Stimulated activated CD4-positive, alpha-beta T cell treated with anti-CD3 and anti-CD28 coated beads, Interleukin-12 subunit alpha, Interleukin-12 subunit beta, amount 100 ng/mL, for 24 hours (primary cell): ENCODE measurements at regions not wholly inside any gene's neighbourhood (a gene's known extent, or its start where the extent isn't known, plus 50 kb on each side); places are given as distances from the start of the nearest gene placed in this dataset.

ENCODE experiments used
- DNase-seq, 2 experiments: peaks; one replicate each; pipeline ENCODE4 v3.0.0-alpha.2; 2020; ENCODE audit warnings: low read depth in 2 of 2

DNA sequence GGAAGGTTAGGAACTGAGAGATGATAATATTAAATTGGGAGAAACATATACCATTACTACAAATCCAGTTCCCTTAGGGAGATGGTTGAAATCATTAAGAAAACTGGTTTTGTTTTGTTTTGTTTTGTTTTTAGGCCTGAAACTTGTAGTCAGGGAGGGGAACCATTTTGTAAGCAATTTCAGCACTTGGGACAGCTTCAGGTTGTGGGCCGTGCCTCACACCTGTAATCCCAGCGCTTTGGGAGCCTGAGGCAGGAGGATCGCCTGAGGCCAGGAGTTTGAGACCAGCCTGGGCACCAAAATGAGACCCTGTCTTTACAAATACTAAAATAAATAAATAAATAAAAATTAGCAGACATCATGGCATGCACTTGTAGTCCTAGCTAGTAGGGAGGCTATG is 694.3 kb upstream of the NR5A2 start:
- DNase-seq = no peak

DNA sequence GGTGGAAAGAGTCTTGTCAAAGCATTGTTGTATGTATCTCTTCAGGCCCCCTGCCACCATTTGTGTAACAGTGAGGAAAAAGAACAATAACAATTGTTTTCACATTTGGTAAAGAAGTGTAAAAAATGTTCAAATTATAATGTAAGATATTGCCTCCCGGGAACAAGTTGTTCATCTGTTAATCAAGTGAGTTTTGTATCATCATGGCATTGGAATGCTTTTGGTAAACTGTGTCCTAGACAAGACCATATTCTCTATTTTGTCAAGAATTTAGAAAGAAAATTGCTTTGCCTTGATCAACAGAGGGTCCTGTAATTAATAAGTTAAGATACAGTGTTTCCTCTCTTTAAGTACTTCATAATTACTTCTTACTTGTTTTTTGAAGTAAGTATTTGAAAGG is 692.0 kb upstream of the NR5A2 start:
- DNase-seq = no peak

DNA sequence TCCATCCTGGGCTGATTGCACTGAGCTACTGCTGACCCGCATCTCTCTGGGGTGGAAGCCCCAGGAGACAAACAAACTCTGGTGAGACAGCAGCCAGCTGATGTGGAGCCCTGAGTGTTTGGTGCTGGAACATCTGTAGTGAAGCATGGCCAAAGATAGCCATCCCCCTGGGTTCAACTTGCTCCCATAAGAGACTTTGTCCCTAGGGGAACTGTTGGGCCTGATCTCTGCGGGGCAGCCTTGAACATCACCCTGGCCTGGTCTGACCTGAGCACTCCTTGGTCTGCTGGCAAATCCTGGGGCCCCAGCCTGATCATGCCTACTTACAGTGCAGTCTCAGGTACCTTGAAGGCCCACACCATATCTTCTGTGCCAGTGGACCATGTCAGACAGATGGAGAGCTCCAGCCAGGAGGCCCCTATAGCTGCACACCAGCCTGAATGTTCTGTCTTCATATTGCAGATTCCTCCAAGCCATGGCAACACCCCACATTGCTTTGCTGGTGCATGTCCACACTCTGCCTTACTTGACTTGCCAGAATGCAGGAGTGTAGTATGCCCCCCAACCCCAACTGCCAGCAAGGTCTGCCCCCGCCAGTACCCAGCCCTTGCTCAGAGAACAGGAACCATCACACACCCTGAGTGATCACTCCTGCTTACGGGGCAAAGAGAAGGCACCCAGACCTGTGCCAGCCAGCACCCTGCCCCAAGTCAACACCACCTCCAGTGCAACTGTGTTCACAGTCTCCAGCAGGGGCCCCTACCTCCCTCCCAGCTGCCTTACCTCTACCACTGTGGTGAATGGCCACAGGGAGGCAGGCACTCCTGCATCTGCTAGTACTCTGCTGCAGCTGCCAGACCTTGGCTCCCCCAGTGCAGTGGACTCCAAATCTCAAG is 690.5 kb upstream of the NR5A2 start:
- no peak for DNase-seq

DNA sequence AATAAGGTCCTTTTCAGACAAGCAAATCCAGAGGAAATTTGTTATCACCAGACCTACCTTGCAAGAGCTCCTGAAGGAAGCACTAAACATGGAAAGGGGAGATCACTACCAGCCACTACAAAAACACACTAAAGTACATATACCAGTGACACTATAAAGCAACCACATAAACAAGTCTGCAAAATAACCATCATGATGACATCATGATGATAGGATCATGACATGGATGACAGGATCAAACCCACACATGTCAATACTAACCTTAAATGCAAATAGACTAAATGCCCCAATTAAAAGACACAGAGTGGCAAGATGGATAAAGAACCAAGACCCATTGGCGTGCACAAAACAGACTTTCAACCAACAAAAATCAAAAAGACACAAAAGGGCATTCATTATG is 688.8 kb upstream of the NR5A2 start:
- no peak for DNase-seq

DNA sequence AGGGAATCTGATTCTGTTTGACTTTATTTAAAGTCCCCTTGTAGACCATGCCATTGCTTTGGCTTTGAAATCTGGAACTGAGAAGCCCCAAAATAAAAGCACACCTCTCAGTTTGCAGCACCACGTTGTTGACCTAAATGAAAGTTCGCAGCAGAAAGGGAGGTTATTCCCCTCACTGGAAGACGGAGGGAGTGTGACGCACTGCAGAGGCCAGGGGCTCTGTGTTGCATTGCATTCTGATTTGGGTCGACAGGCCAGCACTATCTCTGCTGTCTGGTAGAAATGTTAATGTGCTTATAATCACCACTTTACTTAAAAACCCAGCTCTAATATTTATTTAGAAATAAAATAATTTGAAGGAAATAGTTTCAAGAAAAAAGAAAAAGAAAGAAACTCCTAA is 675.2 kb upstream of the NR5A2 start:
- DNase-seq = no peak

DNA sequence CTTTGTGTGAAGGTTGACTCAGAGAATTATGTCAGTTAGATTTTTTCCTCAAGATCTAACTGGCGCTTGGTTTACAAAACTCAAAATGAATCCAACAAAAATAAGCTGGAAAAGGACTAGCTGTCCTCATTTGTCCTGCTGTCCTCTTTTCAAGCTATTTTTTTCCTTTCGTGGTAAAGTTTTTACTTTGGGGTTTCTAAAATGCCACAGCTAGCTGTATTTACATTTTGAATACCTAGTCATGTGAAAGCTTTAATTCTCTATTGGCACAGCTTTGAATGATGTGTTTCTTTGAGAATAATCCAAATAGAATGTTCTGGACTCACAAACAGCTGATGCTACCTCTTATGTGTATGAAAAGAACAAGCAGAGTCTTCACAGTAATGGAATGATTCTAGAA is 673.6 kb upstream of the NR5A2 start:
- DNase-seq = no peak

DNA sequence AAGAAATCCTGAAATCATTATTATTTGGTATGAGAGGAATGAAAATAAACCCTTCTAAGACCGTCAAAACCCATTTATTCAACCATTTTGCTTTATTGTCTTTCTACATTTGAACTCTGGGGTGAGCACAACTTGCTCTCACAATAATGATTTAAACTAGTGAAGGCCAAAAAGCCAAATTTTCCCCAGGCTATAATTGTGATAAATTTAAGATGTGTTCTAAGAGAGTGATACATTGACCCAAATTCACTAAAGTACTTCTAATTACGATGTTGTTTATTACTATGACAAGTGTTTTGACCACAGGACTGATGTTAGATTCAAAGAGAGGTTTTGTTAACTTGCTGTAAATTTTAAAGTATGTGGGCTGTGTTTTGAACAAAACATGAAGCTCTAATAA is 670.9 kb upstream of the NR5A2 start:
- DNase-seq = no peak

DNA sequence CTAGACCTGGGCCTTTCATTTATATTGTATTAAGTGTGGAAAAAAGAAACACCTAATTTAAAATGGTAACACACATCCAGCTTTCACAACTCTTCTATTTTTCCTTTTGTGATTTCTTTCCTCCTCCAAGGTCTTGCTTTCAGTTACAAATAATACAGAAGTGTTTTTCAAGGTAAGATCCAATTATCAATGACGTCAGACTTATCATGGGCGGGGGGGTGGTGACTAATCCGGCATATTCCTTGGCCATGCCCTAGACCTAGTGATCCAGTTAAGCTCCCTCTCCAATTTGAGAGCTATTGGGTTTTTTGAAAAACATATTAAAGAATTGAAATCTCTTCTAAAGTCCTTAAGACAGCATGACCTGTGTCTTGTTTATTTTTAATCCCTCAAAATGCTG is 669.9 kb upstream of the NR5A2 start:
- DNase-seq = no peak

DNA sequence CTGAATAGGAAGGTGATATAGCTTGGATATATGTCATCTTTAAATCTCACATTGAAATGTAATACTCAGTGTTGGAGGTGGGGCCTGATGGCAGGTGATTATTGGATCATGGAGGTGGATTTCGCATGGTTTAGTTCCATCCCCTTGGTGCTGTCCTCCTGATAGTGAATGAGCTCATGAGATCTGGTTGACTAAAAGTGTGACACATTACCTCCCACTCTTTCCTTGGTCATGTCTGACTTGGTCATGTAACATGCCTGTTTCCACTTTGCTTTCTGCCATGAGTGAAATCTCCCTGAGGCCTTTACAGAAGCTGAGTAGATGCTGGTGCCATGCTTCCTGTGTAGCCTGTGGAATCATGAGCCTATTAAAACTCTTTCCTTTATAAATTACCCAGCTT is 664.5 kb upstream of the NR5A2 start:
- no peak for DNase-seq

DNA sequence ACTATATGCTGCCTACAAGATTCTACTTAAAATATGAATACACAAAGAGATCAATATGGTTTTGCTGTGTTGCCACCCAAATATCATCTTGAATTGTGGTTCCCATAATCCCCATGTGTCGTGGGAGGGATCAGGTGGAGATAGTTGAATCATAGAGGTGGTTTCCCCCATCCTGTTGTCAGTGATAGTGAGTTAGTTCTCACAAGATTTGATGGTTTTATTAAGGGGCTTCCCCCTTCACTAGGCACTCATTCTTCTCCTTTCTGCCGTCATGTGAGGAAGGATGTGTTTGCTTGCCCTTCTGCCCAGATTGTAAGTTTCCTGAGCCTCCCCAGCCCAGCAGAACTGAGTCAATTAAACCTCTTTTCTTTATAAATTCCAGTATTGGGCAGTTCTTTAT is 654.4 kb upstream of the NR5A2 start:
- DNase-seq = no peak

DNA sequence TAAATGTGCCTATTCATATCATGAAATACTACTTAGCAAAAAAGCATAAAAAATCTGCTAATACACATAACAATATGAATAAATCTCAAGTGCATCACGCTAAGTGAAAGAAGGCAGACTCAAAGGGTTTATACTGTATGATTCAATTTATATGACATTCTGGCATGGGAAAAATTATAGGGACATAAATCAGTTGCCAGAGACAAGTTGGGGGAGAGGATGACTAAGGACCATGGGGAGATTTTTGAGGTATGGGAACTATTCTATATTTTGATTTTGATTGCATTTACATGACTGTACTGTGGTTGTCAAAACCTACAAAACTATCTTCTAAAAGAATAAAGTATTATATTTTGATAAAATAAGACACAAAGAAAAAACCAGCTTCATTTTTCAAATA is 650.3 kb upstream of the NR5A2 start:
- no peak for DNase-seq

DNA sequence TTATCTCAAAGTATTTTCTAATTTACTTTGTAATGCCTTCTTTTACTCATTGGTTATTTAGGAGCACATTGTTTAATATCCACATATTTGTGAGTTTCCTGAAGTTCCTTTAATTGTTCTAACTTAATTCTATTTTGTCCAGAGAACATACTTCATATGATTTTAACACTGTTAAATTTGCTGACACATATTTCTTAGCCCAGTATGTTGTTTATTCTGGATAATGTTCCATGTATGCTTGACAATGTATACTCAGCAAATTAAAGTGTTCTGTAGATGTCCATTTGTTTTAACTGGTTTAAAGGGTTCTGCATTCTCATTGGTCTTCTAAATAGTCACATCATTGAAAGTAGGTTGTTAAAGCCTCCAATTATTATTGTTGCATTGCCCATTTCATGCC is 643.7 kb upstream of the NR5A2 start:
- no peak for DNase-seq

DNA sequence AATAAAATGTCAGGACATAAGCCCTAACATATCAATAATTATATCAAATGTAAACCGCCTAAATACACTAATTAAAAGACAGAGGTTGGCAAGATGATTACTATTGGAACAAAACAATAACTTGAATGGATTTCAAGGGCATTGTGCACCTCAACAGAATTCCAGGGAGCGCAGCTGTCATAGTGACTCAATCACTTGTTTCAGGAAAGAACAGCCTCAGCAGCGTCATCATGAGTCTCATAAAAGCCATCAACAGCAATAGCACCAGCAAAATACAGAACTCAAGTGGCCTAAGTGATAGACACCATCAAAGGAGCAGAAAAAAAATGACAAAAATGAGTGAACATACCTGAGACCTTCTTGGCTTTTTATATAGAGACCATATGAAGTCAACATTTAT is 632.7 kb upstream of the NR5A2 start:
- no peak for DNase-seq

DNA sequence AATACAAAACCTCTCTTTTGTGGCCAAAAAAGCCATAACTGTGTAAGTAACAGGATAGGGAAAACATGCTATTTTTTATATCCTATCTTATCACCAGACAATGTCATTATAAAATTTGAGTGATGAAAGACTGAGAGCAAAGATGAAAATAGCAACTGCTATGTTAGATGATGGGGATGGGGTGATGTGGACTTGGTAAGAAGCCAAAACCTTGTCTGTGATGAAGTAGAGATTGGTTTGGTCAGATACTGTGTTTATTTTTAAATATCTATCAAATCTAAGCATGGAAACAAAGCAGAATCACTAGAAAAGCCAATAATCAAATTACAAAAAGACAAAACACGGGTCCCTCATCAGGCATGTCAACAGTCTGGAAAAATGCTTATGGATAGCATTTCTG is 631.1 kb upstream of the NR5A2 start:
- no peak for DNase-seq

DNA sequence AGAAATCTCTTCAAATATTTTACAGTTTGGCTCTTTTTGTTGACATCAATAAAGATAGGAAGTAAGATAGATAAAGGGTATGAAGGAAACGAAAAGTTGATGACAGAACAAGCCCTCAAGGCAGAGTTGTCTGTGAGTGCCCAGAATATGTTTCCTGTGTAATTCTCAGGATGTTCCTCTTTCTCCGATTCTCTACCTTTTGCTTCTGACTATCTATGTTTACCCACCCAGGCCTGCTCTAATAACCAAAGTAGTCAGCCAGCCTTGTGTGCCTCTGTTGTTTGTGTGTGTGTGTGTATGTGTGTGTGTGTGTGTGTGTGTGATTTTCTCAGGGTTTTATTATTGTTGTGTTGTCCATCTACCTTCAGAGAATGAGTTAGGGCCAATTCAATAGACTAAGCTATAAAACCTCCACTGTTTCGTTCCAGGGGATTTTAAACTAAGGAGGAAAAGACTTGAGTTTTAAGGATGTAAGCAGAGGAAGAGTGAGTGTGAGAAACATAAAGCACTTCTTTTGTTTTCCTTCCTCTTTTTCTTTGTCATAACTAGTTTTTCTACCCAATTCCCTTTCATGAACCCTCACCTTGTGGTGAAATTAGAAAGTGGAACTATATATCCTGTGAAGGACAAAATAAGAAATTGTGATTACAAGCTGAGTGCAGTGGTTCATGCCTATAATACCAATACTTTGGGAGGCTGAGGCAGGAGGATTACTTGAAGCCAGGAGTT is 627.4 kb upstream of the NR5A2 start:
- DNase-seq = no peak

DNA sequence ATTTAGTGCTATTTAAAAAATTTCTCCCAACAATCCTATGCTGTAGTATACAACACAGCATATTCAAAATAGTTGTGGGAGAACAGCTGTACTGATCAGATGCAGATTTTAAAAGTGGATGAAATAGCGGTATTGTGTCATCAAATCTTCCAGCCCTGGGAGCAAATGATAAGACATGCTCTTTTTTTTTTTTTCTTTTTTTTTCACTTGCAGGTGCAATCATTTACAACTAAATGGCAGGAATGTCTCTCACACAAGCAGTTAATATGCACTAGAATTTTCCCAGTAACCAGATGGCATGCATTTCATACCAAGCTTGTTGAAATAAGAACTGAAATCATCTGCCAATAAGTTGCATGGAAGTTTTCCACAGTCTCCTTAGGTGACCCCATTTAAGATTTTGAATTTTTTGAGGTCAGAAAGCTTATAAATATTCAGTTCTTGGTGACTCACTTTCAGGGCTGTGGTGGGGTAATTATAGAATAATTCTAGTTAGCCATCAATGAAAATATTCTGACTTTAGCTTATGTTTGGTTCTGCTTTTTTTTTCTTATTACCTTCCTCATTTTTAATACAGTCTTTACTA is 623.9 kb upstream of the NR5A2 start:
- no peak for DNase-seq

DNA sequence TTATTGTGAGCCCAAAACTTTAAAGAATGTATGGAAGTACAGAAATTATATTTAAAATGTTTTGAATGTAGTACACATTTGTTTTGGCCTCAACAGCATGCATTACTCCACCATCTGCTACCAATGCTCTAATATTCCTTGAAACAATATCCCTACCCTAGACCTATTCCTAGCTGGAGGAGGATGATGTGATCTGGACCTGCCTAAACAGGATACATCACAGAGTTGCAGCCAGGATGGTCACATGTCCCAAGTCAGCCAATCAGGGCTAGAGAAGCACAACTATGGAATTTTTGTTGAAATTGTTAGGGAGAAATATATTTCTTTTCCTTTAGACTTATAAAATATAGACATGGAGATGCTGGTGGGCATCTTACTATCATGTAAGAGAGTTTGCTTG is 623.3 kb upstream of the NR5A2 start:
- DNase-seq = no peak

DNA sequence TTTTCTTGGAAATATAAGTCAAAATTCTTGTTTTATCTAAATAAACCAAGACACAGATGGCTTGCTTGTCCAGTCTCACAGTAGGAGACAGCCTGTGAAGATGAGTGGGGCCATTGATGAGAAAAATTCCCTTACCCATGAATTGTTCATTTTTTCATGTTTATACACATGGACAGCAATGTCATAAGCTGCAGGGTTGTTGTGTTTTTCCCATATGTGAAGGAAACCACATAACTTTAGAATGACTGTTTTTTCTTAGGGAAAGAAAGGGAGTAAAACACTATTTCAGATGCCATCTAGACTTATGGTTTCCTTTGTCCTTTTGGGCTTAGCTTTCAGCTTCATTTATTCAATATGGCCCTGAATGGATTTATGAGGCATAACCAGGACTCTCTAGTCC is 622.5 kb upstream of the NR5A2 start:
- no peak for DNase-seq

DNA sequence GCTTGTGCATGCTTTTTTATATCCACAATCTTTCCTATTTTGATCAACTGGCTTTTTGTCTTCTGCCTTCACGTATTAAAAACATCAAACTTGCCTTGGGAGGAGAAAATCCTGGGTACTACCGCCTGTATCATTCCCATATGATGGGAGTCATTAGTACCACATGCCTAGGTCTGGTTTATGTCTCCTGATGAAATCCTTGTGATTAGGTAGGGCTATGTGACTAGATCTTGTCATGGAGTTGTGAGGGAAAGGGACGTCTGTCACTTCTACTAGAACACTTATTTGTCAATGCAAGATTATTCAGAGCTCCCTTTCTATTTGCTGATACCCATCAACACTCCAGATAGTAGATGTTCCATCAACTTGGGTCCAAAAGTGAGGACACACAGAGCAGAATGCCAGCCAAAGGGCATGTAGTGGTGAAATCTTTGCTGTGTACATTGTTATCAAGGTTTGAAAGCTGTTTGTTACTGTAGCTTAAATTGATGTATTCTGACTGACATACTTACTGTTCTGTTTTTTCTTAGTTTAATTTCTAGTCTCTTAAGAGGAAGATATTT is 621.8 kb upstream of the NR5A2 start:
- no peak for DNase-seq

DNA sequence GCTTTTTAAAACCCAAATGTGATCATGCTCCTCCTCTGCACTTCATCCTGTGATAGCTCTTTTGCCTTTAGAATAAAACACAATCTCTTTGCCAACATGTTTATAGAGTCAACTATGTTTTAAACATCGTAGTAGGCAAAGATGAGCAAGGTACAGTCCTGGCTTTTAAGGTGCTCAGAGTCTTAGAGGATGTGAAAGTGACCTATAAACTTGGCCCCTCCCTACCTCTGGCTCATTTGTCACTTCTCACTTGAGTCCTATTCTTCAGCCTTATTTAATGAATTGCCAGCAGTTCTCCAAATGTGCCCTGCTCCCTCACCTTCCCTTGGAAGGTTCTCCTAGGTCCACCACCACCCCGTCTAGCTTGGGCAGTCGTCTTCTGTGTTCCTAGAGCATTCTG is 617.0 kb upstream of the NR5A2 start:
- no peak for DNase-seq

DNA sequence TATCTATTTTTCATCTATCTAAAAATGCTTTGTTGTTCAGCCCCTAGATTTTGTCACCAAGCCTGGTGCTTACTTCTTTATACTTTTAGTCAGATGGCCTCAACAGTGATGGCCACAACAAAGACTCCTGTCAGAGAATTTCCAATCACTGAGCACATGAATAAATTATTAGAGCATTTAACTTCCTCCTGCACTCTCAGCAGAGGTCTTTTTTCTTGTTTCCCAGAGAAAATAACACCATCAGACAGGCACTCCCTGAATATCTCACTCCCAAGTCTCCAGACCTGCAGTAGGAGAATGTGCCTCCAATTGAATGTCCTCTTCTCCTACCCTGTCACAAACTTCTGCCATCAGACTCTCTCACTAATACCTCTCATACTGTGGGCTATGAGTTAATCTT is 616.0 kb upstream of the NR5A2 start:
- no peak for DNase-seq

DNA sequence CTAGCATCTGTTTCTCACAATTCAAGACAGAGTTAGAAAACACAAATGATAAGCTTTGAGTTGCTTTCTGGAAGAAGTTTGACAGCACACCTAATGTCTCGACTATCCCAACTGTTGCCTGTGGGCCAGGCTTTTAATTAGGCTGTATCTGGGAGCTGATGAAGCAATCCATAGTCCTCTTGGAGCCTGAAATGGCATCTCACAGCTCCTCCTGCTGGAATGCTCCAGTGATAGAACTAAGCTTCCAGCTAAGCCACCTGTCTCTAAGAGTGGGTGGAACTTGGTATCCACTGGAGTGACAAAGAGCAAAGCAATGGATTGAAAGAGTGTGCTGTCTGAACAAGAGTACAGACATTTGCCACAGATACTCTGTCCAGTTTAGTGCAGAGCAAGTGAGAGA is 605.3 kb upstream of the NR5A2 start:
- no peak for DNase-seq

DNA sequence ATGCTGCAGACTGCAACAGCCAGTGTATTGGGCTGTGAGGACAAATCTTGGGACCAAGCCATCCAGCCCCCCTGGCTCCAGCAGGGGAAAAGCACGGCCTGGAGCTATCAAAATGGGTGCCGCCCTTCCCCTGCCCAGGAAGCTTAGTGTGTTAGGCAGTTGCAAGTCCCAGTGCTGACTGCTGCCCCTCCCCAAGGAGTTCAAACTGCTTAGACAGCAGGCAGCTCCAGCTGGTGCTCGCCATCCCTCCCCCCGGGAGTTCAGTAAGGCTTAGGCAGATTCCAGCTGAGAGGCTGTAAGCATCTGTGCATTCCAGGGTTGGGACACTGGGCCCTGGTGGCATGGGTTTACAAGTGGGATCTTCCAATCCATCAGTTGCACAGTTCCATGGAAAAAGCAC is 579.6 kb upstream of the NR5A2 start:
- DNase-seq = no peak
